ENCODE measurements at regions not wholly inside any gene's neighbourhood (a gene's known extent, or its start where the extent isn't known, plus 50 kb on each side); places are given as distances from the start of the nearest gene placed in this dataset.
"Not testable (repeated sequence)": the region's sequence is repeated elsewhere in the genome, so short reads cannot be mapped to it uniquely, and the experiment has no call there.

DNA sequence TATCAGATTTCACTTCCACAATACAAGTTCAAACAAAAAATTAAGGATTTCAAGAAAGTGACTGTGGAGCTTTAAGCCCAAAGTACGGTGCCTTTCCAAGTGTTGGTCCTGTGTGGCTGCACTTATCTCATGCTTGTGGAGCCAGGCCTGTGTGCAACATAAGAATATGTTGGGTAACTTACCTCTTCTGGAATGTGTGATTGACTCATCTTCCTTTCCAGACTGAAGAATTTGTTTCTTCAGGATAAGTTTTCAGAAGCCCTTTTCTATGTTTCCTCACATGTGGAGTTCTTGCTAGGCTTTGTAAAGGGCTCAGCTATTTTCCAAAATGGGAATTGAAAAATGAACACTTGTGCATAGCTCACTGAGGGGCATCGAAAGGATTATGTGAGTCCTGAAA is 485.1 kb upstream of the PAPPA start:
- DNase-seq (ENCODE audit: low spot score) = no peak

DNA sequence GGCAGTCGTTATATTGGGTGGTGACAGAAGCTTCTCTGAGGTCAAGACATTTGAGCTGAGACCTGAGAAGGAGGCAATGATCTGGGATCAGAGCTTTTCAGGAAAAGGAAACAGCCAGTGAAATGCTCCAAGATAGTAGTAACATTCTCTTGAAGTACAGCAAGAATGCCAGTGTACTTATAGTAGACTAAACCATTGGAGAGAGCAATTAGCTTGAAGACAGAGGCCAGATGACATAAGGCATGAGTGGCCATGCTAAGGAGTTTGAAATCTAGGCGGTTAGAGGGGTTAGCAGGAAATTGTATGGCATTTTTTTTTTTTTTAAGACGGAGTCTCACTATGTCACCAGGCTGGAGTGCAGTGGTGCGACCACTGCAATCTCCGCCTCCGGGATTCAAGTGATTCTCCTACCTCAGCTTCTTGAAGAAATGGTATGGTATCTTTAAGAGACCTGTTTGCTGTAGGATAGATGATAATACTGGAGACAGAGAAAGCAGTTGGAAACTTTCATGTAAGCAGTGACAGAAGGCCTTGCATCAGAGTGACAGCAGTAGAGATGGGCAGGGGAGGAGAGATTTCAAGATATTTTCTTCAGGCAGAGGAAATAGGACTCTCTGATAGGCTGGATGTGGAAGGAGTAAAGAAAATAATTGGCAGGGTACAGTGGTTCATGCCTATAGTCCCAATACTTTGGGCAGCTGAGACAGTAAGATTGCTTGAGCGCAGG is 482.2 kb upstream of the PAPPA start:
- DNase-seq (ENCODE audit: low spot score) = no peak

DNA sequence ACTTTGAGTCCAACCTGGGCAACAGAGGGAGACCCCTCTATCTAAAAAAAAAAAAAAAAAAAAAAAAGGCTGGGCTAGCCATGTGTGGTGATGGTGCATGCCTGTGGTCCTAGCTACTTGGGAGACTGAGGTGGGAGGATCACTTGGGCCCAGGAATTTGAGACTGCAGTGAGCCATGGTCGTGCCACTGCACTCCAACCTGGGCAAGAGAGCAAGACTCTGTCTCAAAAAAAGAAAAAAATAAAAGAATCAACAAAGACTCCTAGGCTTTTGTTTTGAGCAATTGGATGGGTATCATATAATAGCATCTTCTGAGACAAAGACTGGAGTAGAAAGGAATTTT is 481.7 kb upstream of the PAPPA start:
- no peak for DNase-seq (ENCODE audit: low spot score)

DNA sequence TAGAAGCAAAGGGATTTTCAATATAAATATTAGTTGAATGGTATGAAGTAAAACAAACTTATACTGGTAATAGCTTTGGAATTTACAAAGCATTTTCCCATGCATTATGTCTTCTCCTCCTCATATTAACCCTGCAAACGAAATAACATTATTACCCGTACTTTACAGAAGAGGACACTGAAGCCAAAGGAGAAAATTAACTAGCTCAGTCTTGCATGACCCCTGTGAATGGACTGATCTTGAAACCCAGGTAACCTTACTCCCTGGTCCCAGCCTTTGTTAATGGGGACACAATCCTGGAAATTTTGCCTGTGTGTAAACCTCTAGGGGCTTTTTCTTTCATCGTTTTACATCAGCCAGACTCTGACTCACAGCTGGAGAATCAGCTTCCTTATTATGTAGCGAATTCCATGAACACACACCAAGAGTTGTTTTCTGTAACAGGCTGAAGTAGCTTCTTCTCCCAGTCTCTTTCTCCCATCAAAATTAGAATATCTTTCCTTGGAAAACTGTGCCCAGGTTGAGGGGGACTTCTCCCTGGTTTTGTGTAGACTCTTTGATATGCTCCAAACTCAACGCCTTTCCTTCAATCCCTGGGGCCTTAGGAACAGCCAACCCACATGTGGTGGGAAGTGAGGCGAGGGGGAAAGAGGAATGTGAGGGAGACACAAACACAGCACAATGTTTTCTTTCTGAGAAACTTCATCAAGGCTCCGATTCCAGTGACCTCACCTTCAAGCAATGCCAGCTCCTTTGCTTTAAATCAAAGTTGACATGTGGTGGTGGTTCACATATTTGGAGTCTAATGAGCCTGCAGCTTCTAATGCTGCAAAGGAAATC is 480.9 kb upstream of the PAPPA start:
- no peak for DNase-seq (ENCODE audit: low spot score)

DNA sequence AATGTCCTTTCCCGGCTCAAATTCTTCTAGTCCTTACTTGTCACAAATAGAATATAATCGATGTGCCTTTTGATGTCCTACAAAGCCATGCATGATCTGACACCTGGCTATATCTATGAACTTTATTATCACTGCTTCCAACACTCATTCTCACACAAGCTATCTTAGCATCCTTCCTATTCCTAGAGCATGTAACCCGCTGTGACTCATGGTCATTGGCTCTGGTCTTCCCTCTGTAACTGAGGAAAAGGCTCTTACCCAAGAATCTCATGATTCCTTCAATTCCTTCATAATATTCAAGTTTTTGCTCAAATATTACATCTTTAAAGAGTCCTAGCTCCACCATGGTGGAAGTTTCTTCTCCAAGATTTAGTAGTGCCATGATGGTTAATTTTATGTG is 480.0 kb upstream of the PAPPA start:
- DNase-seq (ENCODE audit: low spot score) = no peak

DNA sequence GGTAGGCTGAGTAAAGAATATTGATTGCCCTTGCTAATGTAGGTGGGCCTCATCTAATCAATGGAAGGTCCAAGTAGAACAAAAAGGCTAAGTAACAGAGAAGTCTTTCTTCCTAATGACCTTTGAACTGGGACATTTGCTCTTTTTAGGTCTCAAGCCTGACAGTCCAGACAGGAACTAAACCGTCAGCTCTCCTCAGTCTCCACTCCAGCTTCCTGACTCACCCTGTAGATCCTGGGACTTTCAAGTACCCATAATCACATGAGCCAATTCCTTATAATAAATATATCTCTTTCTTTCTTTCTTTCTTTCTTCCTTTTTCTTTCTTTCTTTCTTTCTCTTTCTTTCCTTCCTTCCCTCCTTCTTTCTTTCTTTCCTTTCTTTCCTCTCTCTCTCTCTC is 479.5 kb upstream of the PAPPA start:
- no peak for DNase-seq (ENCODE audit: low spot score)

DNA sequence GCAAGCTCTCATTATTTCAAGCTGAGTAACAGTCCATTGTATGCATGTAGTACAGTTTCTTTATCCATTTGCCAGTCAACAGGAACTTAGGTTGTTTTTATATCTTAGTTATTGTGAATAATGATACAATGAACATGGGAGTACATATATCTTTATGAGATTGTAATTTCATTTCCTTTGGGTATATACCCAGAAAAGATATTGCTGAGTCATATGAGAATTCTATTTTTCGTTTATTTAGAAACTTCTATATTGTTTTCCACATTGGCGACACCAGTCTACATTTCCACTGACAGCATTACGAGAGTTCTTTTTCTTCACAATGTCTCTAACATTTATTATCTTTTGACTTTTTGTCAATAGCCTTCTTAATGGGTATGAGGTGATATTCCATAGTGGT is 477.8 kb upstream of the PAPPA start:
- no peak for DNase-seq (ENCODE audit: low spot score)

DNA sequence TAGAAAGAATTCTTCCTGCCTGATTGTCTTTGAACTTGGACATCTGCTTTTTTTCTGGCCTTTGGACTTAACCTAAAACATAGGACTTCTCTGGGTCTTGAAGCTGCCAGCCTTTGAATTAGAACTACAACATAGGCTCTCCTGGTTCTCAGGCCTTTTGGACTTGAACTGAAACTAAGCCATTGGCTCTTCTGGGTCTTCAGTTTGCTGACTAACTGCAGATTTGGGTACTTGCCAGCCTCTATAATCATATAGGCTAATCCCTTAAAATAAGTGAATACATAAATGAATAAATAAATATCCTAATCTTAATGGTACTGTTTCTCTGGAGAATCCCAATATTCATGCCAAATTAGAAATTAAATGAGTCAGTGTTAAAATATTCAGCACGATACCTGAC is 473.4 kb upstream of the PAPPA start:
- no peak for DNase-seq (ENCODE audit: low spot score)

DNA sequence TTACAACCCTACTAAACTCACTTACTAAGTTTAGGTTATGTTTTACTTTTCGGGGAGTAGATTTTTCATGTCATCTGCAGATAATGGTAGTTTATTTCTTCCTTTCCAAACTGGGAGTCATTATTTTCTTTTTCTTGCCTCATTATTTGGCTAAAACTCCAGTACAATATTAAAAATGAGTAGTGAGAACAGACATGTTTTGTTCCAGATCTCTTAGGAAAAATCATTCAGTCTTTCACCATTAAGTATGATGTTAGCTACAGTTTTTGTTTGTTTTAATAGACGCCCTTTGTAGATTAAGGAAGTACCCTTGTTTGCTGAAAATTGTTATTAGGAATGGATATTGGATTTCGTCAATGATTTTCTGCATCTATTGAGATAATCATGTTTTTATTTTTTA is 472.0 kb upstream of the PAPPA start:
- no peak for DNase-seq (ENCODE audit: low spot score)

DNA sequence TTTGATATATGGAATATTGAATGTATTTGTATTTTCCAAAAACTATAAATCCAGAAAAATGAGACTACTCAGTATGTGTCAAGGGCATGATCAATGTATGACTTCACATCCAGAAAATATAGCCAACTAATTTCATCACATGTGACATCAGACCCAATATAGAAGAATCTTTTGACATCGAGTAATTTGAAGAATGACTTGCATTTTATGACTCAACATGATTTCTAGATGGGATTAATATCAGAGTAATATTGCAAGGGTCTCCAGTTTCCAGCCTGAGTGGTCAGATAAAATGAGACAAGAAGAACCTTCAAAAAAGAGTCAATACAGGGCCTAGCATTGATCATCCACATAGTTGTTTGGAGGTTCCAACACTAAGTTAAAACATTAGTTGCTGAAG is 467.5 kb upstream of the PAPPA start:
- DNase-seq (ENCODE audit: low spot score) = no peak

DNA sequence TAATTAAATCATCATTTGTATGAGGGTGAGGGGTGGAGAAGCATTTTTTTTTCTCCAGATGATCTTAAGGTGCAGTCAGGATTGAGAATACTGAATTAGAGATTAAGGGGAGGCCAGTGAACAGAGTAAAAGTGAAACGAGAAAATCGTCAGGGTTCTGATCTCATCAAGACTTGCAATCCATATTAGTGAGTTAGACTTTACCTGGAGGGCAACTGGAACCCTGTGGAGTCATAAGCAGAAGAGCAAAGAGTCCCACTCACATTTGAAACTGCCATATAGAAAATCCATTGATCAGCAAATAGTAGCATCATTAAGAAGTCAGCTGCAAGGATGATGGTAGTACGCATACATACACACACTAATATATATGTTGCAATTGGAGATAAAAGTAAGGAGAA is 466.2 kb upstream of the PAPPA start:
- DNase-seq (ENCODE audit: low spot score) = no peak

DNA sequence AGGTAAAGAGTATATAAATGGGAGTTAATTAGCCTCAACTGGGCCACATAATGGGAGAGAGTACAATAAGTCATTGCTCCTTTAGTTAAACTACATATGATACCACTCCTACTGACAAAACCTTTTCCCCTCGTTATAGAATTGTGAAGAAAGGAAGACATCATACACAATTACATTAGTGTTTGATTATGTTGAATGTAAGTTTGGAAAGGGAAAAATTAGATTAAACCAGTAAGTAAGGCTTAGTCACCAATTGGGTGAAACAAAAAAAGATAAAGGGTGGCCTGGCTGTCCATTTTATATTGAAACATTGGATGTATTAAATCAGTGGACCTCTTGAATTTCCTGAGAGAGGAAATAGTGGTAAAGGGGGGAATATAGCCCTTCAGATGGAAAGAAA is 464.3 kb upstream of the PAPPA start:
- DNase-seq (ENCODE audit: low spot score) = no peak

DNA sequence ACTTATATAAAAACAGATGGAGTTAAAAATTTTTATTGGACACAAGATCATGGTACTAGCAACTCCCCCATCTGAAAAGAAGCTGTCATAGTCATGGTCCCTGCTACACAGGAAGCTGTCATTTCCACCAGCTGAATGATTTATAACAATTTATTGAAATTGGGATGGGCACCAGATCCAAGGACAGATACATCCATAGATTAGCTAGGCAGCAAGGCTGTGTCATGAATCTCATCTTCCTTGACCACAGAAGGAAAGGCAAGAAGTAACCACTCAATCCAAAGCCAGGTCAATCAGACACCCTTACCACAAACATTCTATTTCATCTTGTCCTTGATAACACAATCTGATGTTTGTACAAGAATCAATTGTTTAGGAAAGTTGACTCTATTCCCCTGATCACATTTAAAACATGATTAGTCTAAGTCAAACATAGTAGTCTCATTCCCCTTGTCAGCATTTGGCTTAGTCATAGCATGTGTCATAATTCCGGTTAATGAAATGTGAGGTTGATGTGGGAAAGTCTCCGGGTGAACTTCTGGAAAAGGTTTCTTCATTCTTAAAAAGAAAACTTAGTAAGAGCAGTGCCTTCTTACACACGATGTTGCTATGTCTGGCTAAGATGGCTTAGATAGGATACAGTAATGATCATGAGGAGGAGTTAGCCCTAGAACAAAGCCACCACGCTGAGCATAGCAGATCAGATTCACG is 462.6 kb upstream of the PAPPA start:
- DNase-seq (ENCODE audit: low spot score) = no peak

DNA sequence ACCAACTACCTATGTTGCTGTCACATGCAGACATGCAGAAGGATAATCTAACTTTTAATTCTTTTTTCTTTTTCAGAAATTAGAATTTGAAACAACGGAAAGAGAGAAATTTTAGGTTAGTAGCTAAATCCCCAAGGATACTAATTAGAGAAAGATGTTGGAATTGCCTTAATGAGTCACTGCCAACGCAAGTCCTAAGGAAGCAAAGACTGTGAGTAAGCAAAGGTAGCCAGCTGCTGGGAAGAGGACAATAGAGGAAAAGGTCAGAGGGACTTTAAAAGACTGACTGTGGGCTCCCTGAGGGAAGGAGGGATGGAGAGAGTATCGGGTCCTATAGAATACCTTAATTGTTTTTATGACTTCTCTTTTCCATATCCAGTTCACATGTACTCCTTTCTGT is 461.9 kb upstream of the PAPPA start:
- no peak for DNase-seq (ENCODE audit: low spot score)

DNA sequence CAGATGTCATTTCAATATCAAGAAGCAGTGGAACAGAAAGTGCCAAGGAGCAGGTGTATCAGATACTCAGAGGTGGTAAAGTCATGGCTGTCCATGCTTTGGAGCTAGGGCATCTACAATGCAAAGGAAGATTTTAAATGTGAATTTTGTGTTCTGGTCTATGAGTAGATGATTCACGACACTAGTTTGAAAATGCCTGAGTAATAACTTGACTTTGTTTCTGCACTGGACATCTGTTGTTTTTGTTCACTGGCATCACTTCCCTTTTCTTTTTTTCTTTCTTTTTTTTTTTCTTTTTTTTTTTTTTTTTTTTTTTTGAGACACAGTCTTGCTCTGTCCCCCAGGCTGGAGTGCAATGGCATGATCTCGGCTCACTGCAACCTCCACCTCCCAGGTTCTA is 460.7 kb upstream of the PAPPA start:
- not testable (repeated sequence) for DNase-seq (ENCODE audit: low spot score)

DNA sequence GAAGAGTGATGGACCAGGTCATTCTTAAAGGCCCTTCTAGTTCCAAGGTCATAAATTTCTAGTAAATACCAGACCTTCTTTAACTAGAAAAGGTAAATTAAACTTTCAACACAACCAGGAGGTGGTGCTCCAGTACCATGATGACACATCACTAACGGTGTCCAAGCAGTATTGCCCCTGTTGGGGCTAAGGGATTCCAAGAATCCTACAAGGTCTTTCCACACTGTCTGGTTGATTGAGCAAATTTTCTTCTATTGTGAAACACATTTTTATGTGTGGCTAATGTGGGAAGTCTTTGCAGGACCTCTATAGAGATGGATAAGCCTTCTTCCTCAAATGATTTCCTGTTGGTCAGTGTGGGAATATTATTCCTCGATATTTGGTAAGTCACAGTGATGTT is 459.6 kb upstream of the PAPPA start:
- DNase-seq (ENCODE audit: low spot score) = no peak

DNA sequence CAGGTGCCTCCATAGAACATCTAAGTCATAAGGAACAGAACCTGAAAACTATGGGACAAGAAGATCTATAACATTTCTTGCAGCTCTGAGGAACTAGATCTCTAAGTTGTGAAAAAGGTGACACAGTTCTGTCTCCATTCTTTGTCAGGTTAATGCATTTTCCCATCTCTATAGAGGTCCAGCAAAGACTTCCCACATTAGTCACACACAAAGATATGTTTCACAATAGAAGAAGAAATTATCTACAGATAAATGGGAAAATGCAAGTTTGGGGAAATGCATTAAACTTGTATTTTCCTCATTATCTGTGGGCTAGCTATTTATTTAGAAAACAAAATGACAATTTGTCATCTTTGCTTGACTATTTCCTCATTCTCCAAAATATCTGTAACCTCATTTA is 458.6 kb upstream of the PAPPA start:
- no peak for DNase-seq (ENCODE audit: low spot score)

DNA sequence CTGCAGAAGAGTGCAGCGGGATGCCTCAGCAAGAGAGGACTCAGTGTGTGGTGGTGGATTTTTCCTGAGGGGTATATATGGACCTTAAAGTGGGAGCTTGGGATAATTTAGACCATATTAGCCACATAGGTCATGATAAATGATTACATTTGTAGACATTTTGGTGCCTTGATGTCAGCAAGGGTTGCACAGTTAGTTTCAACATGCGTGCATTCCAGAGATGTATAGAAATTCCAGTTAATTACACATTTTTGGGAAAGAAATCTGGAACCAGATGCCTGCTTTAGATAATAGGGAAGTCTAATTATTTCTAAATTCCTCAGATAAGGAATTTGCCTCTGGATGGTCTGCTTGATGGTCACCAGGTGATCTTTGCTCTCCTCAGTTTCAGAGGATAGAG is 440.6 kb upstream of the PAPPA start:
- DNase-seq (ENCODE audit: low spot score) = no peak

DNA sequence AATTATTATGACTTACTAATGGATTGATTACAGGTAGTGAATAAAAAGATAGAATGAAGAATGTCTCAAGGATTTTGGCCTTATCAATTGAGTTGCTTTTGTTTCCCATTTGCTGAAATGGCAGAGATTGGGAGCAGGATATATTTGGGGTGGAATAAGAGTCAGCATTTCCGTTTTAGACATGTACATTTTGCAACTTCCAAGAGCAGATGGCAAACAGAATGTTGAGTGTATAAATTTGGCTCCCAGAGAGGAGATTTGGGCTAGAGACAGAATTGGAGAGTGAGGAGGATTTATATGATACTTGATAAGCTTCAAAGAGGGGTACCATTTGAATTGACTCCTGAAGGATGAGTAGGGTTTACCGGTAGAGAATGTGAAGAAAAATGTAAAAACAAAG is 437.9 kb upstream of the PAPPA start:
- no peak for DNase-seq (ENCODE audit: low spot score)

DNA sequence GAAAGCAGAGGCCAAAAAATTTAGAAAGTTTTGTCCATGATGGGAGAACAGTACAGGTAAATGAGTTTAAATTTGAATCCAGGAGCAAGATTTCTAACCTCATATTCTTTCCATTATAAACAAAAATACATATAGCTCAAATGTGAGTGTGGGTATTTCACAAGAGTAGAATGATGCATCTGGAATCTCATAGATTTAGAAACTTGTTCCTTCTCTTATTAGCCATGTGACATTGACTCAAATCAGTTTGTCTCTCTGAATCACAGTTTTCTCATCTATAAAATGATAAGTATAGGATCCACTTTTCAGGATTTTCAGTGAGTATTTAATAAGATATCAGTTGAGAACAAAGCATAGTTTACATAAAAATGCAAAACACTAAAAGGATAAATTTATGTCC is 436.3 kb upstream of the PAPPA start:
- DNase-seq (ENCODE audit: low spot score) = no peak

DNA sequence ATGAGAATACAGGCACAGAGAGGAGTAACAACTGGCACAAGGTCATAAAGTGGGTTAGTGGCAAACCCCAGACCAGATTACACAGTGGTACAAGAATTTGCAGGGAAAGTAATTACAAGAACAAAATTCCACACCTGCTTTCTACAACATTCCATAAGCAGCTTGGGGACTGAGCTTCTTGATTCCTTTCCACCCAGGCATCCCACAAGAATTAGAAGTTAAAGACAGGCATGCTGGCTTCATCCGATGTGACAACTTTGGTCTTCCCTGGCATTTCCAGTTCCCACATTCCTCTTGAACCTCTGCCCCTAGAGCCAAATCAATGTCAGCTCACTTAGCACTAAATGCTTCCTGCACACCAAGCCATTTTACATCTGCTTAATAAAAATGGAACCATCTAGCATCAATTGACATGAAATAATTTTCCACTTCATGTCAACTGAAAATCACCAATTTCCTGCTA is 435.8 kb upstream of the PAPPA start:
- no peak for DNase-seq (ENCODE audit: low spot score)

DNA sequence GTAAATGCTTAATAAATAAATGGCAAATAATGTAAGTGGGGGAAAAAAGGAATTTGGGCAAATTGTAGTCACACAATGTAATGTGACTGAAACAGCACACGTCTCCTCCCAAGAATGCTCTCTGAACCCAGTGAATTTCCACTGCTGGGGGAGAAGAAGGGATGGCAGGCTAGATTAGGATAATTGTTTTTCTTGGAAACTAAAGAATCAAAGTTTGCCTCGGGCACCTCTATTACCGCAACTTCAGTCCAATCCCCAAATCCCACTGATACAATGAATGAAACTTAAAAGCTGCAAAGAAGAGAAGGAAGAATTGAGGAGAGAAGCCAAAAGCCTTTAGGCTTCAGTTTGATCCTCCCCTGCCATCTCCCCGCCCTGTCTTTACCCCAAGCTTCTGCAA is 423.2 kb upstream of the PAPPA start:
- no peak for DNase-seq (ENCODE audit: low spot score)

DNA sequence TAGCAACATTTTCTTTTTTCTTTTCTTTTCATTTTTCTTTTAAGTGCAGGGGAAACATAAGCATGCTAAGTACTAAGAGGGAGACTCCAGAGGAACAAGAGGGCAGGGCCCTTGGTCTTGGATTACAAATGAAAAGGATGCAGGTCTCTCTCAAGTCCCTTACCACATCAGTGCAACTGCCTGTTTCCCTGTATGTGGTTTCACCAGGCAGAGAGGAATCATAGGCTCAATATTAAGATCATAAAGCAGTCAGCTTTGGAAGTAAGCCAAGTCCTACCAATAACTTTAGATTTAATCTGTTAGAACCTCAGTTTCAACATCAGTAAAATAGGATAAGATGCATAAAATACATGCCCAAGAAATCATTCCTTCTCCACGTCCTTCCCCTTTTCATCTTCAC is 422.7 kb upstream of the PAPPA start:
- DNase-seq (ENCODE audit: low spot score) = no peak

Measured in CD4-positive, alpha-beta T cell treated with Interleukin-2 at 100 ng/mL for 4 hours (primary cell).